GM18909 (cell line): ENCODE measurements at regions not wholly inside any gene's neighbourhood (a gene's known extent, or its start where the extent isn't known, plus 50 kb on each side); places are given as distances from the start of the nearest gene placed in this dataset.
"Not testable (repeated sequence)": the region's sequence is repeated elsewhere in the genome, so short reads cannot be mapped to it uniquely, and the experiment has no call there.

Source experiments
- ATAC-seq: cut with Tn5 transposase; IDR thresholded peaks from one replicate; pipeline ENCODE4 v1.9.1; 2021; ENCODE audit warnings: mild to moderate bottlenecking; ENCODE audit not compliant: unreplicated experiment, poor library complexity

DNA sequence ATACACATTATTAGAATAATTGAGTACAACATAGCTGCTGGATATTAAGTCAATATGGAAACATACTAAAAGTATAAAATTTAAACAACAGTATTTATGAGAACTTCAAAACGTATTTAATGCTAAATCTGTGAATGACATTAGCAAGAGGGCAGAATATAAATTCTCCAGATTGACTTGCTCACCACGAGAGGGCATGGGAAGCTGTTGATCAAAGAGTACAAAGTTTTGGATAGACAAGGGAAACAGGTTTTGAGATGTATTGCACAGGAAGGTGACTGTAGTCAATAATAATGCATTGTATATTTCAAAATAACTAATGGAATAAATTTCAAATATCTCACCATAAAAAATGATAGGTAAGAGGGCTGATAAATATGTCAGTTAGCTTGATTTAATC lies 768.2 kb downstream of the CENPC start:
- ATAC-seq: no peak

GRCh38 chr4:66769441-66769840 lies 775.9 kb downstream of the CENPC start:
- no peak for ATAC-seq

- ATAC-seq: no peak
Measured at GRCh38 chr4:66767442-66767841, 777.9 kb downstream of the CENPC start.

DNA sequence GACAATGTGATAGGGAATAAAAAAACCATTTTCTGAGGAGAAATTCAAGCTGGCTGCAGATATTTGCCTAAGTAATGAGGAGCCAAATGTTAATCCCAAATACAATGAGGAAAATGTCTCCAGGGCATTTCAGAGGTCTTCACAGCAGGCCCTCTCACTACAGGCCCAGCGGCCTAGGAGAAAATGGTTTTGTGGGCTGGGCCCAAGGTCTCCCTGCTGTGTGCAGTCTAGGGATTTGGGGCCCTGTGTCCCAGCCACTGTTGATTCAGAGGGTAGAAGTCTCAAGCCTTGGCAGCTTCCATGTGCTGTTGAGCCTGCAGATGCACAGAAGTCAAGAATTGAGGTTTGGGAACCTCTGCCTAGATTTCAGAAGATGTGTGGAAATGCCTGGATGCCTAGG lies 778.7 kb downstream of the CENPC start:
- no peak for ATAC-seq

GRCh38 chr4:66750273-66750672 lies 795.0 kb downstream of the CENPC start:
- no peak for ATAC-seq

GRCh38 chr4:66746918-66747317 lies 798.4 kb downstream of the CENPC start:
- not testable (repeated sequence) for ATAC-seq

- ATAC-seq: no peak
Measured at GRCh38 chr4:66741081-66741480, 804.2 kb downstream of the CENPC start.

- ATAC-seq: no peak
Measured at GRCh38 chr4:66736606-66737005, 808.7 kb downstream of the CENPC start.

GRCh38 chr4:66728280-66728679 lies 817.0 kb downstream of the CENPC start:
- ATAC-seq: no peak

GRCh38 chr4:66712301-66712921 lies 832.9 kb downstream of the CENPC start:
- not testable (repeated sequence) for ATAC-seq

DNA sequence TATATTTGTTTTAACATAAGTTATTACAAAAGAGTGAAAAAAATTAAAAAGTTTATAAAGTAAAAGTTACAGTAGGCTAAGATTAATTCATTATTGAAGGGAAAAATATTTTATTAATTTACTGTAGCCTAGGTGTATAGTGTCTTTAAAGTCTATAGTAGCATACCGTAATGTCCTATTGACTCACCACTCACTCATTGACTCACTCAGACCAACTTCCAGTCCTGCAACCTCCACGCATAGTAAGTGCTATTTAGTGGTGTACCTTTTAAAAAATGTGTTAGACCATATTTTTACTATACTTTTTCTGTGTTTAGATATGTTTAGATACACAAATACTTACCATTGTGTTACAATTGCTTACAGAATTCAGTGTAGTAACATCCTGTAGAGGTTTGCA lies 841.1 kb downstream of the CENPC start:
- no peak for ATAC-seq

DNA sequence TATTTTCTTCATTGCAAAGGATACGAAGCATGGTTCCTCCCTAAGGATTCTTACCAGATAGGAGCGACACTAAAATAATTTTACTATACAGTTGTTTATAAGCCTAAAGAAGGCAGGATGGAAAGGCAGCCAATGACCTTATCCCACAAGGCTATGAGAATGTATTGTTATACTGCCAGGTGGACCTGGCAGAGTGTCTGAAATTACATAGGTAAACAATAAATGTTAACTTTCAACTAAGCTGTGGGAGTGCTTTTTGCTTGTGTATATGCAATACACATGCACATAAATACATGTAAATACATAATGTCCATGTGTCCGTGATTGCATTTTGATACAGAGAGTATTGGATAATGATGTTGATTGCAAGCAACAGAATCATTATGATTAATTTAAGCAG lies 850.6 kb downstream of the CENPC start:
- no peak for ATAC-seq

DNA sequence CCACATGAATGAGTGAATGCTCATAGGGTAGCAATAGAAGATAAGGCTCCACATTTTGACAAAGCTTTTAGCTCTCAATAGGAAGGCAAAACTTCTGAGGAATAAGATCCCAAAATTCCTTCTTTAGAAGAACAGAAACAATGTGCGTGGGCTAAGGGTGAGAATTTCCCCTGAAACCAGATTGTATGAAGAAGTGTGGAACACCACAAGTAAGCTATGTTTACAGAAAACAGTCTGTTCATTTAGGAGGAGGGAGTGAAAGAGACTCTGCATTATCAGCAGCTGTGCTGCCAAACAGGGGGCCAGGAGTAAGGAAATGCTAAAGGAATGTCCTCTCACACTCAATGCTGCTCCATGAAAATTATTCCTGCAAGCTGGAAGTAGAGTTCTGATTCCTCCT lies 851.6 kb downstream of the CENPC start:
- ATAC-seq: no peak

GRCh38 chr4:66691101-66691500 lies 854.2 kb downstream of the CENPC start:
- ATAC-seq: no peak

DNA sequence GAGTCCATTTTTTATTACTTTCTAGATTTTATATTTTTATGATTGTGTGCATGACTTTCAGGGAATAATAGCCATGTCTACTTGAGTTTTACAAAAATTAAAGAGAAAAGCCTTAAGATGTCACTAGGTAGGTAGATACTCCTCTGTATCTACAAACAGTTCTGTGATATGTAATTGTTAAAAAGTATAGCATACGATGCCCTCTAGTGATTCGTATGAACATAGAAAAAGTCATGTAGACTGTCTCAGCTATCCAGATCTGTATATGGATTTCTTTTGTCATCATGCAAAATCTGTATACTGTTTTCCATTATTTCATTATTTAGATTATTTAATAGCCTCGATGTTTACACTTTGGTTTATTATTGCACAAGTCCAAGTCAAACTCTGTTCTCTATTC lies 856.6 kb downstream of the CENPC start:
- ATAC-seq: no peak

DNA sequence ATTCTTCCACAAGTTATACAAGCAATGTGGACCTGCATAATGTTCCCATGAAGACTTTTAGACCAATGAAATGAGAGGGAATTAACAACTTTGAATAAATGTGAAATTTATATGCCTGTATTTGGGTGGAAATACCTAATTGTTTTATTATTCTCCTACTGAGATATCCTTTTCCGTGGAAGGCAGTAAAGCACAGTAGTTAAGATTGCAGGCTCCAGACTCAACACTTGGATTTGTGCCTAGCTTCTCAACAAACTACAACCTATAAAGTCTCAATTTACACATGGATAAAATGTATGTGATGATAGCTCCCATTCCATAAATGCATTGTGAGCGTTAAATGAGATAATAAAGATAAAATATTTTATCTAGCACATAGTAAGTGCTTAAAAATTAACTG lies 857.8 kb downstream of the CENPC start:
- ATAC-seq: no peak

- no peak for ATAC-seq
Measured at GRCh38 chr4:66681962-66682361, 863.3 kb downstream of the CENPC start.

GRCh38 chr4:66667249-66667648 lies 878.1 kb downstream of the CENPC start:
- no peak for ATAC-seq

DNA sequence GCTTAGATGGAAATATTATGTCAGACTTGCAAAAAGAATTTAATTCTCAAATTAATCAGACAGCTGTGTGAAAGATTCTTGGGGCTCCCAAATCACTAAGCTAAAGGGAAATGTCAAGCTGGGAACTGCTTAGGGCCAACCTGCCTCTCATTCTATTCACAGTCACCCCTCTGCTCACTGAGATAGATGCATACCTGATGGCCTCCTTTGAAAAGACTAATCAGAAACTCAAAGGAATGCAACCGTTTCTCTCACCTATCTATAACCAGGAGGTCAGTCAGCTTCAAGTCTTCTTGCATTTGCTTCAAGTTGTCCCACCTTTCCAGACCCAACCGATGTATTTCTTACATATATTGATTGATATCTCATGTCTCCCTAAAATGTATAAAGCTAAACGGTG lies 882.7 kb downstream of the CENPC start:
- ATAC-seq: no peak

- ATAC-seq: no peak
Measured at GRCh38 chr4:66658809-66659208, 886.5 kb downstream of the CENPC start.

GRCh38 chr4:66655505-66655904 lies 889.8 kb downstream of the CENPC start:
- no peak for ATAC-seq

DNA sequence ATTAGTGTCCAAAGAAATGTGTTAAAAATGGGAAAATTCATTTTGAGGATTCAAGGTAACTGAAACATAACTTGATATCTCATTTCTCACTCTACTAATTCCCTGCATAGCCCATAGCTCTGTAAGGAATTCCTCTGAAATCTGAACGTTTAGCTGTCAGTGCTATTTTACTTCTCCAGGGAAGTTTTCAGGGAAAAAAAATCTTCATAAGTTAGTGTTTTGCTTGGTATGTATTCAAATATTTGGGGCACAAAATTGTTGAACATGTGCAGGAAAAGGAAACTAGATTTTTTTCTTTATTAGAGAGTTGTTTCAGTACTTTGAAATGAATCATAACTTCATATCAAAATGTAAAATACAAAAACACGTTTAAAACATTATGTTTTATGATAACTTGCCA lies 891.4 kb downstream of the CENPC start:
- ATAC-seq: no peak

GRCh38 chr4:66649236-66649635 lies 896.1 kb downstream of the CENPC start:
- no peak for ATAC-seq
